IMR-90 (cell line): ENCODE measurements at regions not wholly inside any gene's neighbourhood (a gene's known extent, or its start where the extent isn't known, plus 50 kb on each side); places are given as distances from the start of the nearest gene placed in this dataset.

Experiments
- CEBPB ChIP-seq: IDR thresholded peaks from 2 replicates; pipeline ENCODE4 v1.6.1; 2012; ENCODE audit warnings: low read depth, low read length, improper control_type of control experiment
- CHD1 ChIP-seq: IDR thresholded peaks from 2 replicates; pipeline ENCODE4 v1.6.1; 2012; ENCODE audit warnings: low read depth, low read length, improper control_type of control experiment
- CTCF ChIP-seq: conservative IDR thresholded peaks from 2 replicates; pipeline ENCODE4 v1.5.1; 2012; ENCODE audit warnings: mild to moderate bottlenecking, low read depth, low read length, improper control_type of control experiment
- ELK1 ChIP-seq: fragments of 150-350 bp; IDR thresholded peaks from 2 replicates; pipeline ENCODE4 v1.6.1; 2016; ENCODE audit warnings: low read depth, mild to moderate bottlenecking, low read length, moderate library complexity, borderline replicate concordance
- MXI1 ChIP-seq: IDR thresholded peaks from 2 replicates; pipeline ENCODE4 v1.6.1; 2012; ENCODE audit warnings: low read depth, mild to moderate bottlenecking, low read length, moderate library complexity, borderline replicate concordance
- NFE2L2 ChIP-seq: fragments of 150-350 bp; IDR thresholded peaks from 2 replicates; pipeline ENCODE4 v1.6.1; 2016; ENCODE audit warnings: low read depth, mild to moderate bottlenecking, low read length
- POLR2A ChIP-seq: IDR thresholded peaks from 2 replicates; pipeline ENCODE4 v1.6.1; 2012; ENCODE audit warnings: mild to moderate bottlenecking, low read depth, low read length
- RAD21 ChIP-seq: IDR thresholded peaks from 2 replicates; pipeline ENCODE4 v1.6.1; 2012; ENCODE audit warnings: low read length, improper control_type of control experiment
- RCOR1 ChIP-seq: IDR thresholded peaks from 2 replicates; pipeline ENCODE4 v1.6.1; 2012; ENCODE audit warnings: mild to moderate bottlenecking, low read length, improper control_type of control experiment; ENCODE audit not compliant: insufficient replicate concordance
- RFX5 ChIP-seq: IDR thresholded peaks from 2 replicates; pipeline ENCODE4 v1.8.0; 2012; ENCODE audit warnings: low read depth, mild to moderate bottlenecking, low read length, moderate library complexity
- SMC3 ChIP-seq: fragments of 150-350 bp; IDR thresholded peaks from 2 replicates; pipeline ENCODE4 v1.6.1; 2016; ENCODE audit warnings: low read depth, mild to moderate bottlenecking, antibody characterized with exemption, low read length, moderate library complexity
- TF ChIP-seq, protein P1 (sequence below): fragments of 150-350 bp; IDR thresholded peaks from 2 replicates; pipeline ENCODE4 v1.6.1; 2017; ENCODE audit warnings: mild to moderate bottlenecking, antibody characterized with exemption, low read length, low read depth

DNA sequence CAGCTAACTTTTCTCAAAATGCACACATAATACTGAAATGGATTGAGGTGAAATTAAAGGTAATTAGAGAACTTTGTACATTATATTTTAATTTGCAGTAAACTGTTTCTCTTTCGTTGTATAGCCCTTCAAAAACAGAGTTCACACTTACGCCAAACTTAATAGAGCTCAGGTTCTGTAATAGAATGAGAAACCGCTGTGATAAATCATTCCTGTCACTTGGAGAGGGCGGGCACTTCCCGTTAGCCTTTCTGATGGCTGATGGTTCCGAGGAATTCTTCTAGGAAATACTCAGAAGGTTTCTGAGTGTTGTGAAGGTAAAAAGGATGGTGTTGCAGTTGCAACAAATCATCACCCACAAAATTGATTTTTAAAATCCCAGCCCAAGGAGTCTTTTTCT lies 155.8 kb upstream of the ALKAL2 start:
- TF ChIP-seq ELK1: no peak
- no peak for TF ChIP-seq CTCF
- no peak for TF ChIP-seq POLR2A
- TF ChIP-seq CHD1: no peak
- TF ChIP-seq RCOR1: no peak
- TF ChIP-seq, protein P1, sequence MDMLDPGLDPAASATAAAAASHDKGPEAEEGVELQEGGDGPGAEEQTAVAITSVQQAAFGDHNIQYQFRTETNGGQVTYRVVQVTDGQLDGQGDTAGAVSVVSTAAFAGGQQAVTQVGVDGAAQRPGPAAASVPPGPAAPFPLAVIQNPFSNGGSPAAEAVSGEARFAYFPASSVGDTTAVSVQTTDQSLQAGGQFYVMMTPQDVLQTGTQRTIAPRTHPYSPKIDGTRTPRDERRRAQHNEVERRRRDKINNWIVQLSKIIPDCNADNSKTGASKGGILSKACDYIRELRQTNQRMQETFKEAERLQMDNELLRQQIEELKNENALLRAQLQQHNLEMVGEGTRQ: no peak
- no peak for TF ChIP-seq NFE2L2
- no peak for TF ChIP-seq SMC3
- TF ChIP-seq RAD21: no peak
- no peak for TF ChIP-seq MXI1
- no peak for TF ChIP-seq CEBPB
- TF ChIP-seq RFX5: no peak
